T-helper 2 cell (primary cell): ENCODE measurements at regions not wholly inside any gene's neighbourhood (a gene's known extent, or its start where the extent isn't known, plus 50 kb on each side); places are given as distances from the start of the nearest gene placed in this dataset.

ENCODE experiments used
- DNase-seq, 5 experiments: peaks; one replicate each; pipeline versions ENCODE4 v3.0.0 to v3.0.0-alpha.2; 2012 to 2022

GRCh38 chrX:33725535-33726210 lies 406.4 kb downstream of the FAM47A start:
- DNase-seq, result peak in 1 of 5 experiments; percentile 0

- no peak for DNase-seq
Observed at GRCh38 chrX:33721927-33722326, 410.2 kb downstream of the FAM47A start.

- DNase-seq, result no peak
Observed at GRCh38 chrX:33686105-33686504, 446.0 kb downstream of the FAM47A start.
